ENCODE measurements at regions not wholly inside any gene's neighbourhood (a gene's known extent, or its start where the extent isn't known, plus 50 kb on each side); places are given as distances from the start of the nearest gene placed in this dataset.
A peak's percentile ranks its signal among the peaks of the same experiment; 100 is the strongest.

DNA sequence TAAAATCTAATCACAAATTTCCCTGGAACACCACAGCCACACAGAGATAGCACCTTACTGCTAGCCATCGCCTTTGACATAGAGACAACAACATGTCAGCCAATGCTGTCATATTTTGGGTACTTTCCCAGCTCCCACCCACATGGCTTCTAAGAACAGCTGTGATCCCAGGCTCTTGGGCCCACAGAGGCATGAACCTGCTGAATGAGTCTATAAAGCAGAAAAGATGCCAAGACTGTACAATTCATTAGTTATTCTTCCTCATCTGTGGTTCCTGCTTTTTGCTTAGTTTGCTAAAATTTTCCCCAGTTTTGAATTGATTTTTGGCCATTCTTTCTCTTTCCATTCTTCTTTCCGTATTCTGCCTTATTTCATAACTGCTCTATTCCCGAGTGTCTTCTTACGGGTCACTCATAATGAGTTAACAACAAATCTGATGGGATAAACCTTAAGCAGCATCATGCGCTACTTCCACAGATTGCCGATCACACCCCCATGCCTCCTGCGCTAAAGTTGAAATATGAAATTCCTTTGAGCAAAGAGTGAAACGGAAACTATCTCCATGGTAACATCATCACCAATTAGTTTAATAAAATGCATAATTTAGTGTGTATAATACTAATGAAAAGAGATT is 327.3 kb upstream of the HSF2 start:
- peak overlapping the region; percentile 62 for H3K4me3 ChIP-seq (ENCODE audit: low read length)
- no peaks in the 10 kb centered on the region for H3K36me3 ChIP-seq (ENCODE audit: control insufficient read depth, insufficient read depth, low read length, severe bottlenecking)
- DNase-seq (ENCODE audit: low read depth), result no peak
- H3K9ac ChIP-seq (ENCODE audit: low read length), result no peak overlapping the region
- H3K27me3 ChIP-seq (replicated peaks; ENCODE audit: control insufficient read depth, insufficient read depth, low read length), result no peaks in the 10 kb centered on the region
- H3K4me1 ChIP-seq (ENCODE audit: control insufficient read depth, insufficient read depth, low read length), result peaks cover 21% of the 10 kb centered on the region
- H3K9me3 ChIP-seq (ENCODE audit: control insufficient read depth, low read length), result no peaks in the 10 kb centered on the region

DNA sequence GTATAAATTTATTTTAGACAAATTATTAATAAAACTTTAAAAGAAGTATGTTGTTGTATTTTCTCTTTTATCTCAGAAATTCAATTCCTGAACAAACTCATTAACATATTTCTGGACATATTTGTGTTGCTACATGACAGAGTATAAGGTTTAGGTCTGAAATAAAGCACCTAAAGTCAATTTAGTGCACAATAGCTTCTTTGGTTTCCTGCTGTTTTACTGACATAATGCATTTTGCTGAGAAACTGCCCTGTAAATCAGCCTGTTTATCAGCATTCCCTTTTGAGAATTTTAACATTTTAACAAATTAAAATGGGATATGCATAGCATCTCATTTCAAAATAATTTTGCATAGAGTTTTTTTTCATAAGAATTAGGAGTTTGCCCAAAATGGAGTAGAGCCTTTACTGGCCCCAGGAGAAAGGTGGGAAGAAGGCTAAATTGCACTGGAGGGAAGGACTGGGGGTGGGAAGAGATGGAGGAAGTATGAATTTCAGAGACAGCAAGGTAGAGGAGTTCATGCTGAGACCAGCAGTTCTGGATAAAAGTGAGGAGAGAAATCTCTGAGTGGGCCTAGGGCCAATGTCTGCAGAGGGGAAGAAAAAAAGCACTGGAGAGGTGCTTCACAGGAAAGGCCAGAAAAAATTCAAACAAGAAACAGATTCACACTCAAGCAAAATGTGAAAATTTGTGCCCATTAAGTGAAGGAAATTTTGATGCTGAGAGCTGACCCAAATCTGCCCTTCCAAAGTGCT is 324.2 kb upstream of the HSF2 start:
- Histone ChIP-seq H3K27me3 (replicated peaks; ENCODE audit: control insufficient read depth, insufficient read depth, low read length) (no peaks in the 10 kb centered on the region), H3K36me3 (ENCODE audit: control insufficient read depth, insufficient read depth, low read length, severe bottlenecking) (no peaks in the 10 kb centered on the region), H3K9ac (ENCODE audit: low read length) (no peak overlapping the region), H3K4me1 (ENCODE audit: control insufficient read depth, insufficient read depth, low read length) (peaks cover 13% of the 10 kb centered on the region), H3K9me3 (ENCODE audit: control insufficient read depth, low read length) (no peaks in the 10 kb centered on the region), H3K4me3 (ENCODE audit: low read length) (no peak overlapping the region)
- DNase-seq (ENCODE audit: low read depth), result no peak

DNA sequence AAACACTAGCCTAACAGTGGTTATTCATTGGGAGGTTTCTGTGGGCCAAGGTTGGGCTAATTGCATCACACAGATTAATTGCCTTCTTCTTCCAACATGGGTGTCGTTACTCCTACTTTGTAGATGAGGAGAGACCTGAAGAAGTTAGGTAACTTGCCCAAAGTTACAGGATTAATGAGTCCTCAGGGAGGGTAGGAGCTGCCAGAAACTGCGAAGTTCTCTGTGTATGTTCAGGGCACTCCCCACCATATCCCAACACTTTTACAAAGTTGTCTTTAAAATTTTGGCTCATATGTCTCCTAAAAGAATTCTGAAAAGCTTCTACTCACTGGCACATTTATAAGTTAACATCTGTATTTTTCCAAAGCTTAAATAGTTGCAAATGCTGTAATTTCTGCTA is 323.5 kb upstream of the HSF2 start:
- H3K9ac ChIP-seq (ENCODE audit: low read length), result no peak overlapping the region
- H3K27me3 ChIP-seq (replicated peaks; ENCODE audit: control insufficient read depth, insufficient read depth, low read length), result no peaks in the 10 kb centered on the region
- H3K36me3 ChIP-seq (ENCODE audit: control insufficient read depth, insufficient read depth, low read length, severe bottlenecking), result no peaks in the 10 kb centered on the region
- no peaks in the 10 kb centered on the region for H3K9me3 ChIP-seq (ENCODE audit: control insufficient read depth, low read length)
- peaks cover 13% of the 10 kb centered on the region for H3K4me1 ChIP-seq (ENCODE audit: control insufficient read depth, insufficient read depth, low read length)
- no peak overlapping the region for H3K4me3 ChIP-seq (ENCODE audit: low read length)
- DNase-seq (ENCODE audit: low read depth), result no peak

DNA sequence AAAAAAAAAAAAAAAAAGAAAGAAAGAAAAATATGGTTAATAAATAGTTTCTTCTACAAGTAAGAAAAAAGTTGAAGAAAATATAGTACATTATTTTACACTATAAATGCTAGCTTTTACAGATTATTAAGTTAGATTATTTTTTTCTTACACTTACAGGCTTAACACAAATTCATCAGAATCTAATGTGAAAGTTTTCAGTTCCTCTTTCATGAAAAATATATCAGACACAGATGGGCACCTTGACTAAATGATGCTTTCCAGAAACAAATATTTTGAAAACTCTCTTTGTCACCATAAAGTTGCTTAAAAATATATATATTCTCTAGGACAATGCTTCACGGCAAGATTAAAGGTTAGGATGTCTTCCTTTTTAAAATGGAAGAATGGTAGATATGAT is 321.8 kb upstream of the HSF2 start:
- peaks cover 4% of the 10 kb centered on the region for H3K4me1 ChIP-seq (ENCODE audit: control insufficient read depth, insufficient read depth, low read length)
- no peaks in the 10 kb centered on the region for H3K9me3 ChIP-seq (ENCODE audit: control insufficient read depth, low read length)
- no peak overlapping the region for H3K9ac ChIP-seq (ENCODE audit: low read length)
- no peaks in the 10 kb centered on the region for H3K27me3 ChIP-seq (replicated peaks; ENCODE audit: control insufficient read depth, insufficient read depth, low read length)
- DNase-seq (ENCODE audit: low read depth), result no peak
- H3K4me3 ChIP-seq (ENCODE audit: low read length), result no peak overlapping the region
- H3K36me3 ChIP-seq (ENCODE audit: control insufficient read depth, insufficient read depth, low read length, severe bottlenecking), result no peaks in the 10 kb centered on the region

DNA sequence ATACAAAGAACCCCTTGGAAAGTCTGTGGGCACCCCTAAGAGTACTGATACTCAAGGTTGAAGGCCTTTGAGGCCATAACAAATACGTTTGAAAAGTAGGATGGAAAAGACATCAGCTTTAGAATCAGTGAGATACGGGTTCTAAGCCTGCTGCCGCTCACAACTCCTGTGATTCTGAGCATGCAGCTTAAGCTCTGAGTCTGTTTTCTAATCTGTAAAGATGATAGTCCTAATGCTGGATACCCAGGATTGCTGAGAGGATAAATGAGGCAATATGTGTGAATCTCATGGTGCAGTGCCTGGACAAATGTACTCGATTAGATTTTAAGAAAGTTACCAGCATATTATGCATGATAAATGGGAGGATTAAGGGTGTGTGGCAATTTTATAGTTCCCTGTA is 321.0 kb upstream of the HSF2 start:
- Histone ChIP-seq H3K36me3 (ENCODE audit: control insufficient read depth, insufficient read depth, low read length, severe bottlenecking) (no peaks in the 10 kb centered on the region), H3K4me1 (ENCODE audit: control insufficient read depth, insufficient read depth, low read length) (peaks cover 4% of the 10 kb centered on the region), H3K27me3 (replicated peaks; ENCODE audit: control insufficient read depth, insufficient read depth, low read length) (no peaks in the 10 kb centered on the region), H3K4me3 (ENCODE audit: low read length) (no peak overlapping the region), H3K9me3 (ENCODE audit: control insufficient read depth, low read length) (no peaks in the 10 kb centered on the region), H3K9ac (ENCODE audit: low read length) (no peak overlapping the region)
- no peak for DNase-seq (ENCODE audit: low read depth)

DNA sequence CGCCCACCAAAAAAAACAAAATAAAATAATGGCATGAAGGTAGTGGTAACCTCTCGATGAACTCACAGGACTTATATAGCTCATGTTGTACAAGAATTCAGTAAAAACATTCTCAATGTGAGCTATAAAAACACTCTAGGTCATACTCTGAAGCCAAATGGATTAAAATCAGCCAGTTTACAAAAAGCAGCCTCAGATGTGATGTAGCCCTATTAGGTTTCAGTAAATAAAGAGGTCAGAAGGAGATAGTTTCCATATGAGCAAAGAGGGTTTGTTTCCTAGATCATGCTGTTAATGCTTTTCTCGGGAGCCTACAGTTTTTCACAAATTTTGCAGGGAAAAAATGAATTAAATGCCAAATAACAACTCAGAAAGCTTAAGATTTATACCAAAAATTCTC is 319.5 kb upstream of the HSF2 start:
- Histone ChIP-seq H3K9ac (ENCODE audit: low read length) (no peak overlapping the region), H3K36me3 (ENCODE audit: control insufficient read depth, insufficient read depth, low read length, severe bottlenecking) (no peaks in the 10 kb centered on the region)
- peak; percentile 56 for DNase-seq (ENCODE audit: low read depth)

DNA sequence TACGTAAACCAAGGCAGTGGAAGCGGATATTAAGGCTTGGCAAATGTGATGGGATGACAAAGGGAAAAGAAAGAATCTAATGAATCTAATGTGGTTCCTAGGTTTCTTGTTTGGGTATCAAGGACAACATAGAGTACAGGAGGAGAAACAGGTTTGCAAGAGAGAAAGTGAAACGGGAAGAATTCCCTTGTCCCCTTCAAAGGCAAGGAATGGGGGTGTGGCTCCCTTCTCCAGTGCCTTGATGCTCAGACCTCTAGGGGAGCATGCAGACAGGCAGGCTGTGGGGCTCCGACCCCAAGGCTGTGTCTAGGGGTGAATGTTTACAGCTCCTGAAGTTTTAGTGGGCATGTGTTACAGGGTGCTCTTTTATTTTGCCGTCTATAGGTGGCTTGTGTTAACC is 317.5 kb upstream of the HSF2 start:
- Histone ChIP-seq H3K4me1 (ENCODE audit: control insufficient read depth, insufficient read depth, low read length) (no peaks in the 10 kb centered on the region), H3K9ac (ENCODE audit: low read length) (no peak overlapping the region), H3K27me3 (replicated peaks; ENCODE audit: control insufficient read depth, insufficient read depth, low read length) (no peaks in the 10 kb centered on the region), H3K4me3 (ENCODE audit: low read length) (no peak overlapping the region), H3K36me3 (ENCODE audit: control insufficient read depth, insufficient read depth, low read length, severe bottlenecking) (no peaks in the 10 kb centered on the region), H3K9me3 (ENCODE audit: control insufficient read depth, low read length) (no peaks in the 10 kb centered on the region)
- DNase-seq (ENCODE audit: low read depth), result no peak

More for the DNA sequence above, 319.5 kb upstream of the HSF2 start:
- no peak overlapping the region for H3K4me3 ChIP-seq (ENCODE audit: low read length)
- no peaks in the 10 kb centered on the region for H3K9me3 ChIP-seq (ENCODE audit: control insufficient read depth, low read length)
- H3K4me1 ChIP-seq (ENCODE audit: control insufficient read depth, insufficient read depth, low read length), result peaks cover 4% of the 10 kb centered on the region
- H3K27me3 ChIP-seq (replicated peaks; ENCODE audit: control insufficient read depth, insufficient read depth, low read length), result no peaks in the 10 kb centered on the region

DNA sequence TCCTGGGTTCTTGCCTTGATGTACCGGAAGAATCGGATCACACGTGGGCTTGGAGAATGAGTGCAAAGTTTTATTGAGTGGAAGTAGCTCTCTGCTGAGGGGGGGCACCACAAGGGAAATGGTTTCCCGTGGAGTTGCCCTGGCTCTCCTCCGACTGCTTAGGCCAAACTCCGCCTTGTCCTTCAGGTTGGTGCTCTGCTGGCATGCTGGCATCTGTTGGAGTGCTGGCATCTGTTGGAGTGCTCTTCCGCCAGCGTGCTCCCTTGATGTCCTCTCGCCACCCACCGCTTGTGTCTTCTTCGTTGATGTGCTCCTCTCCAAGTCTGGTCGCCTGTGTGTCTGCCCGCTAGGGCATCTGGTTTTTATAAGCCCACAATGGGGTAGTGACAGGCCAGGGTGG is 317.1 kb upstream of the HSF2 start:
- no peaks in the 10 kb centered on the region for H3K4me1 ChIP-seq (ENCODE audit: control insufficient read depth, insufficient read depth, low read length)
- H3K27me3 ChIP-seq (replicated peaks; ENCODE audit: control insufficient read depth, insufficient read depth, low read length), result no peaks in the 10 kb centered on the region
- no peaks in the 10 kb centered on the region for H3K36me3 ChIP-seq (ENCODE audit: control insufficient read depth, insufficient read depth, low read length, severe bottlenecking)
- H3K9ac ChIP-seq (ENCODE audit: low read length), result no peak overlapping the region
- no peaks in the 10 kb centered on the region for H3K9me3 ChIP-seq (ENCODE audit: control insufficient read depth, low read length)
- no peak for DNase-seq (ENCODE audit: low read depth)
- no peak overlapping the region for H3K4me3 ChIP-seq (ENCODE audit: low read length)

DNA sequence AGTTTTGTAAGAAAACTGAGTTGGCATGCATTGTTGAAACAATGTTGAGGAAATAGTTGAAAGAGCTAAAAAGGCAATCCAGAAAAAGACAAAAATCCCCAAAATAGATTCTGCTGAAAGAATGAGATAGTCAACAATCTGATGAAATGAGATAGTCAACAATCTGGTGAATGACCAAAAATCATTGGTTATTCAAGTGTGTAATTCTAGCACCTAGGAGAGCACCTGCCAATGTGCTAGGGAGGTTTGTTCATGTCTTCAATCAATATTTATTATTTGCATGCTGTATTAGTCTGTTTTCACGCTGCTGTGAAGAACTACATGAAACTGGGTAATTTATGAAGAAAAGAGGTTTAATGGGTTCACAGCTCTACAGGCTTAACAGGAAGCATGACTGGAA is 307.1 kb upstream of the HSF2 start:
- no peaks in the 10 kb centered on the region for H3K27me3 ChIP-seq (replicated peaks; ENCODE audit: control insufficient read depth, insufficient read depth, low read length)
- no peaks in the 10 kb centered on the region for H3K4me1 ChIP-seq (ENCODE audit: control insufficient read depth, insufficient read depth, low read length)
- no peak overlapping the region for H3K9ac ChIP-seq (ENCODE audit: low read length)
- H3K4me3 ChIP-seq (ENCODE audit: low read length), result no peak overlapping the region
- H3K36me3 ChIP-seq (ENCODE audit: control insufficient read depth, insufficient read depth, low read length, severe bottlenecking), result no peaks in the 10 kb centered on the region
- H3K9me3 ChIP-seq (ENCODE audit: control insufficient read depth, low read length), result no peaks in the 10 kb centered on the region
- no peak for DNase-seq (ENCODE audit: low read depth)

DNA sequence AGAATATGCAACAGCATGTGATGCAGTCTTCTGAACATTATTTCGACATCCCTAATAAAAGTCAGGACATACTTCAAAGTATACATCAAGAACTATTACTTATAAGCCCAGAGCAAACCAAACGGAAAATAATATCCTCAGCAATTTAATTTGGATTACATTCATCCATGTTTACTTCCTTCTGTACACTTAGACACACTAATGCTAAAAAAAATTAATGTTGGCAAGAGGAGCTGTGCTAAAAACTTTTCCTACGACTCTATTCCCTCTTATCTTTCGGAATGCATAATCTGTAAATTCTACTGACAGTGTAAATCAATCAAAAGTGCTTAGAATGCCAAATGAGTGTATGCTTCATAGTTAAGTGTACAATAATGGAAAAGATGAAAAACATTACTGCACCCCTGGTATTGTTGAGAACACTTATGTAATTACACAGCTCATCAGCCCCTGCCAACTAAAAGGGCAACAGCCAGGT is 301.2 kb upstream of the HSF2 start:
- Histone ChIP-seq H3K4me1 (ENCODE audit: control insufficient read depth, insufficient read depth, low read length) (peaks cover 4% of the 10 kb centered on the region), H3K27me3 (replicated peaks; ENCODE audit: control insufficient read depth, insufficient read depth, low read length) (no peaks in the 10 kb centered on the region), H3K36me3 (ENCODE audit: control insufficient read depth, insufficient read depth, low read length, severe bottlenecking) (no peaks in the 10 kb centered on the region), H3K9ac (ENCODE audit: low read length) (no peak overlapping the region), H3K4me3 (ENCODE audit: low read length) (no peak overlapping the region), H3K9me3 (ENCODE audit: control insufficient read depth, low read length) (no peaks in the 10 kb centered on the region)
- DNase-seq (ENCODE audit: low read depth), result peak; percentile 42

DNA sequence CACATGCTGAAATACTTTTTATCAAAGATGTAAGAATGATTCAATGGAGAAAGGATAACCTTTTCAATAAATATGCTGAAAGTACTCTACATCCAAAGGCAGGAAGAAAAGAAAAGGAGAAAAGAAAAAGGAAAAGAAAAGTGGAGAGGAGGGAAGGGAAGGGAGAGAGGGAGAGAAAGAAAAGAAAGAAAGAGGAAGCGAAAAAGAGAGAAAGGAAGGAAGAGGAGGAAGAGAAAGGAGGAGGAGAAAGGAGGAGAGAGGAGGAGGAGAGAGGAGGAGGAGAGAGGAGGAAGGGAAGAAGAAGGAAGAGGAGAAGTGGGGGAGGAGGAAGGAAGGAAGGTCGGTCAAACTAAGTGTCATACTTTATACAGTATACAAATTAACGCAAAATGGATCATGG is 297.4 kb upstream of the HSF2 start:
- Histone ChIP-seq H3K9me3 (ENCODE audit: control insufficient read depth, low read length) (no peaks in the 10 kb centered on the region), H3K36me3 (ENCODE audit: control insufficient read depth, insufficient read depth, low read length, severe bottlenecking) (no peaks in the 10 kb centered on the region), H3K27me3 (replicated peaks; ENCODE audit: control insufficient read depth, insufficient read depth, low read length) (no peaks in the 10 kb centered on the region), H3K9ac (ENCODE audit: low read length) (no peak overlapping the region), H3K4me3 (ENCODE audit: low read length) (no peak overlapping the region), H3K4me1 (ENCODE audit: control insufficient read depth, insufficient read depth, low read length) (peaks cover 4% of the 10 kb centered on the region)
- DNase-seq (ENCODE audit: low read depth), result no peak
